PFSK-1 (cell line): ENCODE measurements at regions not wholly inside any gene's neighbourhood (a gene's known extent, or its start where the extent isn't known, plus 50 kb on each side); places are given as distances from the start of the nearest gene placed in this dataset.

ENCODE experiments used
- FOXP2 ChIP-seq: optimal IDR thresholded peaks from 2 replicates; pipeline ENCODE3; 2011; ENCODE audit warnings: borderline replicate concordance, control low read depth, inconsistent platforms; ENCODE audit not compliant: insufficient read depth; ENCODE audit errors: extremely low read length, extremely low read depth
- POLR2AphosphoS5 ChIP-seq: IDR thresholded peaks from 2 replicates; pipeline ENCODE4 v1.6.1; 2012; ENCODE audit warnings: low read depth, mild to moderate bottlenecking, control low read depth, low read length, moderate library complexity
- REST ChIP-seq, 2 experiments: IDR thresholded peaks; 2 replicates each; pipeline versions ENCODE4 v1.6.1 to v1.8.0; 2011 to 2012; ENCODE audit warnings: low read depth in 2 of 2, low read length in 2 of 2, control low read depth in 1 of 2, inconsistent platforms in 1 of 2, mild to moderate bottlenecking in 1 of 2, moderate library complexity in 1 of 2; ENCODE audit not compliant: insufficient read depth in 1 of 2
- SIN3A ChIP-seq: IDR thresholded peaks from 2 replicates; pipeline ENCODE4 v1.6.1; 2012; ENCODE audit warnings: mild to moderate bottlenecking, low read length, moderate library complexity, borderline replicate concordance; ENCODE audit not compliant: insufficient read depth
- TAF1 ChIP-seq: IDR thresholded peaks from 2 replicates; pipeline ENCODE4 v1.6.1; 2012; ENCODE audit warnings: low read length, control low read depth, borderline replicate concordance; ENCODE audit not compliant: insufficient read depth

GRCh38 chr21:27422435-27422834, 455.5 kb upstream of the ADAMTS5 start:
- TF ChIP-seq REST (IDR thresholded peaks at IDR 0.05; ENCODE audit: insufficient read depth in 1 of 2, low read depth in 2 of 2, low read length in 2 of 2) (no peak), FOXP2 (no peak), POLR2AphosphoS5 (no peak), TAF1 (no peak), SIN3A (no peak)

GRCh38 chr21:27421654-27422053, 454.8 kb upstream of the ADAMTS5 start:
- no peak for TF ChIP-seq FOXP2
- TF ChIP-seq TAF1, result no peak
- no peak for TF ChIP-seq SIN3A
- no peak for TF ChIP-seq POLR2AphosphoS5
- TF ChIP-seq REST (IDR thresholded peaks at IDR 0.05; ENCODE audit: insufficient read depth in 1 of 2, low read depth in 2 of 2, low read length in 2 of 2), result no peak

GRCh38 chr21:27419153-27419552, 452.3 kb upstream of the ADAMTS5 start:
- TF ChIP-seq FOXP2, result no peak
- no peak for TF ChIP-seq POLR2AphosphoS5
- TF ChIP-seq REST (IDR thresholded peaks at IDR 0.05; ENCODE audit: insufficient read depth in 1 of 2, low read depth in 2 of 2, low read length in 2 of 2), result no peak
- TF ChIP-seq SIN3A, result no peak
- TF ChIP-seq TAF1, result no peak

GRCh38 chr21:27418346-27418745, 451.5 kb upstream of the ADAMTS5 start:
- TF ChIP-seq REST (IDR thresholded peaks at IDR 0.05; ENCODE audit: insufficient read depth in 1 of 2, low read depth in 2 of 2, low read length in 2 of 2) (no peak), FOXP2 (no peak), SIN3A (no peak), TAF1 (no peak)

GRCh38 chr21:27412530-27412929, 445.6 kb upstream of the ADAMTS5 start:
- TF ChIP-seq FOXP2, result no peak
- no peak for TF ChIP-seq REST (IDR thresholded peaks at IDR 0.05; ENCODE audit: insufficient read depth in 1 of 2, low read depth in 2 of 2, low read length in 2 of 2)
- TF ChIP-seq SIN3A, result no peak
- TF ChIP-seq TAF1, result no peak
- no peak for TF ChIP-seq POLR2AphosphoS5
